ENCODE measurements at regions not wholly inside any gene's neighbourhood (a gene's known extent, or its start where the extent isn't known, plus 50 kb on each side); places are given as distances from the start of the nearest gene placed in this dataset.

DNA sequence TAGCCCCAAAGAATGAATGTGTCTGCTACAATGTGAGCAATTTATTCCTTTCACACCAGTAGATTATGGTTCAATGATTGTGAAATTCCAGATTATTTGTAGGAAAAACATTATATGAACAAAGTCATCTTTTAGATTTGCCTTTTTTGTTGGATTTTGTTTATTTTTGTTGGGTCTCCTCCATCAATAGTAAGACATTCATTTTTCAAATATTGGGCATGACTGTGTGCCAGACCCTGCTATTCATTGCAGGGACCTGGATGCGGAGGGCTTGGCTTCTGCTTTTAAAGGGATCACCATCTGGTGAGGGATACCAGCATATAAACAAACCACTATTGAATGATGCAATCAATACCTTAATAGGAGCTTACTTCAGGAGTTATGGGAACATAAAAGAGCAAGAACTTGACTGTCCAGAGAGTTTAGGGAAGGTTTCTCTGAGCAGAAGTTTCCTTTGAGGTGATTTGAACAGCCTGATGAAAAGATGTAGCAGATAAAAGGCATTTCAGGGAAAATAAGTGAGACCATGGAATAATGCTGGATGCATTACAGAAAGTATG is 486.7 kb downstream of the EPHA4 start:
- no peak overlapping the region for H3K27ac ChIP-seq
- TF ChIP-seq, protein P1, sequence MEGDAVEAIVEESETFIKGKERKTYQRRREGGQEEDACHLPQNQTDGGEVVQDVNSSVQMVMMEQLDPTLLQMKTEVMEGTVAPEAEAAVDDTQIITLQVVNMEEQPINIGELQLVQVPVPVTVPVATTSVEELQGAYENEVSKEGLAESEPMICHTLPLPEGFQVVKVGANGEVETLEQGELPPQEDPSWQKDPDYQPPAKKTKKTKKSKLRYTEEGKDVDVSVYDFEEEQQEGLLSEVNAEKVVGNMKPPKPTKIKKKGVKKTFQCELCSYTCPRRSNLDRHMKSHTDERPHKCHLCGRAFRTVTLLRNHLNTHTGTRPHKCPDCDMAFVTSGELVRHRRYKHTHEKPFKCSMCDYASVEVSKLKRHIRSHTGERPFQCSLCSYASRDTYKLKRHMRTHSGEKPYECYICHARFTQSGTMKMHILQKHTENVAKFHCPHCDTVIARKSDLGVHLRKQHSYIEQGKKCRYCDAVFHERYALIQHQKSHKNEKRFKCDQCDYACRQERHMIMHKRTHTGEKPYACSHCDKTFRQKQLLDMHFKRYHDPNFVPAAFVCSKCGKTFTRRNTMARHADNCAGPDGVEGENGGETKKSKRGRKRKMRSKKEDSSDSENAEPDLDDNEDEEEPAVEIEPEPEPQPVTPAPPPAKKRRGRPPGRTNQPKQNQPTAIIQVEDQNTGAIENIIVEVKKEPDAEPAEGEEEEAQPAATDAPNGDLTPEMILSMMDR (IDR thresholded peaks at IDR 0.05): no peak
- no peak for TF ChIP-seq ZFX (IDR thresholded peaks at IDR 0.05; ENCODE audit: borderline replicate concordance)

DNA sequence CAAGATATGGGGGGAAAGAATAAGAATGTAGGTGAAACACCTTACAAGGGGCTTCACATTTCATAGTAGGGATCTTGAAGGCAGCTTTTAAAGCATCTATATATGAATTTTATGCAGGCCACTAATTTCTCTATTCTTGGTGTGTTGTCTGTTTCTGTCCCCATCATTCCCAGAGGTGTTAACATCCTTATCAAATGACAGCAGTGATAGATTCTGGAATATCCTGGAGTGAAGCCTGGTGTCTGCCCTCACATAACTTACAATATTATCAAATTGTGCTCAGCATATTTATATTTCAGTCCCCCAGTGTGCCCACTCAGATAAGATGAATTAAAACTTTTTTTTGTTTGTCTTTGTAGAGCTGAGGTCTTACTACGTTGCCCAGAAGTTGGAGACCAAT is 486.2 kb downstream of the EPHA4 start:
- TF ChIP-seq, protein P1 (IDR thresholded peaks at IDR 0.05): no peak
- TF ChIP-seq ZFX (IDR thresholded peaks at IDR 0.05; ENCODE audit: borderline replicate concordance): no peak
- no peak overlapping the region for H3K27ac ChIP-seq

DNA sequence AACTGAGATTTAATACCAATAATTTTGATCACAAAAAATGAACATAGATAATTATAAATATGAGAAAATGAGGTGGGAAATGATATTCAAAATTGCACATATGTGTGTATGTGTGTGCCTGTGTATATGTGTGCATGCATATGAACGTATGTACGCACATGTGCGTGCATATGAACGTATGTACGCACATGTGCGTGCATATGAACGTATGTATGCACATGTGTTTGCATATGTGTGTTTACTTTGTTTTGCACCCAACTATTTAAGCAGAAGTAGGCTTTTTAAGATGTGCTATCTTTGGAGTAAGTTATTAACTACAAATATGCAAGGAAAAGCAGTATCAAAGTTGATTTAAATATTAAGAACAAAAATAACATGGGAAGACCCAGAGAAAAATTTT is 484.3 kb downstream of the EPHA4 start:
- no peak for TF ChIP-seq ZFX (IDR thresholded peaks at IDR 0.05; ENCODE audit: borderline replicate concordance)
- TF ChIP-seq, protein P1 (IDR thresholded peaks at IDR 0.05): no peak

DNA sequence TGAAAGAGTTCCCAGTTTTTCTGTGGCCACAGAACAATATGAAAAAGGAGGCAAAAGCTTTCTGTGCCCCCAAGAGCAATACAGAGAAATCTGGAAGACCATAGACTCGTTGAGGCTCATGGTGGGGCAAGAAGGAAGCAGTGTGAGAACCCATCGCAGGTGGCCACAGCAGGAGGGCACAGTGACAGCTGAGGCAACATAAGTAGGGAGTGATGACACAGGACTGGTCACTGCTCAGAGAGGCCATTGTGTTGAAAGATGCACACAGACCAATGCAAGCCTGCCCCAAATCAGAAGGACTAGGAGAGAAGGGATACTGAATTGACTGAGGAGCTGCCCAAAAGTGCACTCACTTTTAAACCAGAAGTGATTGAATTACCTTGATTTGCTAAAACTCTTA is 483.6 kb downstream of the EPHA4 start:
- no peak for TF ChIP-seq ZFX (IDR thresholded peaks at IDR 0.05; ENCODE audit: borderline replicate concordance)
- TF ChIP-seq, protein P1 (IDR thresholded peaks at IDR 0.05): no peak
- H3K27ac ChIP-seq: no peak overlapping the region

More for the DNA sequence above, 484.3 kb downstream of the EPHA4 start:
- no peak overlapping the region for H3K27ac ChIP-seq

DNA sequence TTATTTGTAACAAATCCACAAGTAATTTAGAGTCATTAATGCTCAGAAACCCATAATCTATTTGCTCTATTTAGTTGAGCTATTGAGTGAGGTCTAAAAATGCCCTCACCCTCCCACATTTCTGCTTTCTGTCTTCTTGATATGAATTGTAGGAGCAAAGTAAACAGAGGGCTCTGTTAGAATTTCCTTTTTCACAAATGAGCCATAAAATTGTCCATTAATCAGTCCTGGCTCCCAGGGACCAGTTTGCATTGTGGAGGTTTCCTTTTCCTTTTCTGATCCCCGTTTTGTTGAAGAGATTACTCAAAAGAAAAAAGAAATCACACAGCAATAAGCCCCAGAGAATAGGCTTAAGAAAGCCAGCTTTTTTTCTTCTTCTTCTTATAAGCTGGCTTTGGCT is 476.7 kb downstream of the EPHA4 start:
- no peak overlapping the region for H3K27ac ChIP-seq
- TF ChIP-seq ZFX (IDR thresholded peaks at IDR 0.05; ENCODE audit: borderline replicate concordance): no peak
- TF ChIP-seq, protein P1 (IDR thresholded peaks at IDR 0.05): no peak

DNA sequence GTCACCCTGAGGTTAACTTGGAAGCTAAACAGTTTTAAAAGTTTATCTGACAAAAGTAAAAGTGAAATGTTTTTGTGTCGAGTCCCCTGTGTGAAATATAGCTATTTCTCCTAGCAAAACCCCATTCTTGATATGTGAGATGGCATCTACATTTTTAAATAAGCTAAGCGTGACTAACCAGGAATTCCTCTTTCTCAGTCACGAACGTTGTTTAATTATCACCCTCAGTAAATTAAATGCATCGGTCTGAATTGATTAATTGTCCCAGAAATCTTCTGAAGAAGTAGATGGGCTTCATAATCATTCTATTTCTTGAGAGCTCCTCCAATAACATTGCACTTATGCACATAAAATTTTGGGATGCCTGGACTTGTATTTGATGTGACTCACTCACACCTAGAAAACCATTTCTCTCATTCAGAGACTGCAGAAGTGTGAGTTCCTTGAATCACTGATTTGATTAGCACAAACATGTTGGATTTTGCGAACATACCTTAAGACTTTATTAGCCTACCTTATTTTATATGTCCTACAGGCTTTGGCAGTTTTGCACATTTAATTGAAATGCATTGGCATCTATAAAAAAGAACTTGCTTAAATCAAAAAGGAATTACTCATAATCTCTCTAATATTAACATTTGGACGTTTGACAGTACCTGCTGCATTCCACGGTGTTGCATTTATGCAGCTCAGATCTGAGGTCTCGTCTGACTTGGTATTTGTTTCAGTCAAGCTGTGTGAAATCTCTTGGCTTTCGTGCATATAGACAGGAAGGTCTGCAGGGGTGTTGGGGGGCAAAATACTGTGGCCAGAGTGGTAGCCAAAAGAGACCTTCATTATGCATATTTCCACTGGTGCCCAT is 475.2 kb downstream of the EPHA4 start:
- H3K27ac ChIP-seq: no peak overlapping the region
- TF ChIP-seq ZFX (IDR thresholded peaks at IDR 0.05; ENCODE audit: borderline replicate concordance): no peak
- TF ChIP-seq, protein P1 (IDR thresholded peaks at IDR 0.05): no peak

DNA sequence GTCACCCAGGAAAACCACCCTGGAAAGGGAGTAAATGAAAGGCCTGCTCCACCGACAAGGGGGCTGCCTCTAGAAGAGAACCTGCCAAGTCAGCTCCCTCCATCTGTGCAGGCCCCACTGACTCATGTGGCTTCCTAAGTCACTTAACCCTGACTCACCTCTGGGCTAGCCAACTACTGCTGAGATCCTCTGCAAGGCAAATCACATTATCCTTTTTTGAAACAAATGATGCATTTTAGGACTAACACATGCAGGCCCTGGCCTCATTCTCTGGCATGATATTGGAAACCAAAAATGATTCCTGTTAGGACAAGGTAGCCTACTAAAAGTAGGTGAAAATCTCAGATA is 474.6 kb downstream of the EPHA4 start:
- no peak for TF ChIP-seq ZFX (IDR thresholded peaks at IDR 0.05; ENCODE audit: borderline replicate concordance)
- TF ChIP-seq, protein P1 (IDR thresholded peaks at IDR 0.05): no peak
- H3K27ac ChIP-seq: no peak overlapping the region

All from 22Rv1 (cell line).